GM06990 (cell line): ENCODE measurements at regions not wholly inside any gene's neighbourhood (a gene's known extent, or its start where the extent isn't known, plus 50 kb on each side); places are given as distances from the start of the nearest gene placed in this dataset.
"Not testable (repeated sequence)": the region's sequence is repeated elsewhere in the genome, so short reads cannot be mapped to it uniquely, and the experiment has no call there.

ENCODE experiments used
- DNase-seq: peaks from one replicate; pipeline ENCODE4 v3.0.0-alpha.2; 2011; ENCODE audit not compliant: insufficient read length; ENCODE audit errors: extremely low read depth
- H3K27me3 ChIP-seq: replicated peaks from 2 replicates; pipeline ENCODE4 v1.6.0; 2011; ENCODE audit warnings: low read length; ENCODE audit not compliant: control insufficient read depth, insufficient read depth
- H3K36me3 ChIP-seq: 2 replicates; pipeline ENCODE4 v1.5.1; 2011; ENCODE audit warnings: low read length; ENCODE audit not compliant: control insufficient read depth, insufficient read depth
- H3K4me3 ChIP-seq: replicated peaks from 2 replicates; pipeline ENCODE4 v1.5.1; 2011; ENCODE audit warnings: low read depth, mild to moderate bottlenecking, control low read depth, low read length
- CTCF ChIP-seq: IDR thresholded peaks from 2 replicates; pipeline ENCODE4 v1.5.1; 2011; ENCODE audit warnings: low read length, control low read depth, mild to moderate bottlenecking, inconsistent platforms; ENCODE audit not compliant: insufficient read depth, poor library complexity, severe bottlenecking

- Histone ChIP-seq H3K4me3 (no peak overlapping the region), H3K36me3 (no peaks in the 10 kb centered on the region), H3K27me3 (no peaks in the 10 kb centered on the region)
- no peak for TF ChIP-seq CTCF
- no peak for DNase-seq
Observed at GRCh38 chr11:33949252-33949913, 57.5 kb upstream of the LMO2 start.

- no peak for TF ChIP-seq CTCF
- no peaks in the 10 kb centered on the region for H3K36me3 ChIP-seq
- H3K4me3 ChIP-seq = no peak overlapping the region
- DNase-seq = no peak
- H3K27me3 ChIP-seq = no peaks in the 10 kb centered on the region
Observed at GRCh38 chr11:33948494-33948893, 56.6 kb upstream of the LMO2 start.

GRCh38 chr11:33947918-33948317, 56.0 kb upstream of the LMO2 start:
- not testable (repeated sequence) for DNase-seq, H3K4me3 ChIP-seq, H3K27me3 ChIP-seq, H3K36me3 ChIP-seq

- Histone ChIP-seq H3K36me3 (no peaks in the 10 kb centered on the region), H3K27me3 (no peaks in the 10 kb centered on the region), H3K4me3 (no peak overlapping the region)
- TF ChIP-seq CTCF = no peak
- DNase-seq = no peak
Observed at GRCh38 chr11:33946930-33947329, 55.1 kb upstream of the LMO2 start.

GRCh38 chr11:33945481-33946268, 53.8 kb upstream of the LMO2 start:
- no peak overlapping the region for H3K4me3 ChIP-seq
- no peak for DNase-seq
- H3K27me3 ChIP-seq = no peaks in the 10 kb centered on the region
- TF ChIP-seq CTCF = no peak
- H3K36me3 ChIP-seq = no peaks in the 10 kb centered on the region

GRCh38 chr11:33944693-33945424, 53.0 kb upstream of the LMO2 start:
- Histone ChIP-seq H3K36me3 (no peaks in the 10 kb centered on the region), H3K4me3 (no peak overlapping the region), H3K27me3 (no peaks in the 10 kb centered on the region)
- no peak for TF ChIP-seq CTCF
- DNase-seq = no peak
